ENCODE measurements at regions not wholly inside any gene's neighbourhood (a gene's known extent, or its start where the extent isn't known, plus 50 kb on each side); places are given as distances from the start of the nearest gene placed in this dataset.

DNA sequence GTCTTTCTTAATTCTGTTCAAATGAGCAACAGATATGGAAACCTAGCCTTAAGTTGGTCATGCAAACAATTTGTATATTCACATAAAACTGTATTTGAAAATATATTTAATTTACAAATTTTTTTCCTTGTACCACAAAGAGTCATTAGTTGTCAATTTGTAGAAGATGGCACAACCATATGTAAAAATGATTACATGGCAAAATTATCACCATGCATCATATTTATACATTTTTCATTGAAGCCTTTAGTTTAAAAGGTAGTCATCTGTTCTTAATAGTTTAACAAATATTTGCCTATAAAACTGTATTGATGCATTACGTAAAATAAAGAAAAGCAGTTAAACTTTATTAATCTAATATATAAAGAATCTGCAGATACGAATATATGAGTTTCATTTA lies 1306.8 kb upstream of the ADGRB3 start:
- Mint-ChIP-seq H3K27me3 (no peaks in the 10 kb centered on the region), H3K27ac (no peak overlapping the region), H3K36me3 (ENCODE audit: low read depth) (no peaks in the 10 kb centered on the region), H3K4me1 (no peaks in the 10 kb centered on the region), H3K9me3 (peaks cover 6% of the 10 kb centered on the region), H3K4me3 (no peak overlapping the region)
- intact Hi-C loops (cut with micrococcal nuclease) = no loop called here
- TF ChIP-seq, protein P1, sequence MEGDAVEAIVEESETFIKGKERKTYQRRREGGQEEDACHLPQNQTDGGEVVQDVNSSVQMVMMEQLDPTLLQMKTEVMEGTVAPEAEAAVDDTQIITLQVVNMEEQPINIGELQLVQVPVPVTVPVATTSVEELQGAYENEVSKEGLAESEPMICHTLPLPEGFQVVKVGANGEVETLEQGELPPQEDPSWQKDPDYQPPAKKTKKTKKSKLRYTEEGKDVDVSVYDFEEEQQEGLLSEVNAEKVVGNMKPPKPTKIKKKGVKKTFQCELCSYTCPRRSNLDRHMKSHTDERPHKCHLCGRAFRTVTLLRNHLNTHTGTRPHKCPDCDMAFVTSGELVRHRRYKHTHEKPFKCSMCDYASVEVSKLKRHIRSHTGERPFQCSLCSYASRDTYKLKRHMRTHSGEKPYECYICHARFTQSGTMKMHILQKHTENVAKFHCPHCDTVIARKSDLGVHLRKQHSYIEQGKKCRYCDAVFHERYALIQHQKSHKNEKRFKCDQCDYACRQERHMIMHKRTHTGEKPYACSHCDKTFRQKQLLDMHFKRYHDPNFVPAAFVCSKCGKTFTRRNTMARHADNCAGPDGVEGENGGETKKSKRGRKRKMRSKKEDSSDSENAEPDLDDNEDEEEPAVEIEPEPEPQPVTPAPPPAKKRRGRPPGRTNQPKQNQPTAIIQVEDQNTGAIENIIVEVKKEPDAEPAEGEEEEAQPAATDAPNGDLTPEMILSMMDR (IDR thresholded peaks at IDR 0.05) = no peak
- DNase-seq = no peak
- ATAC-seq (ENCODE audit: low read depth) = no peak
- POLR2A ChIA-PET = no interaction called here
- CTCF ChIA-PET = no interaction called here

DNA sequence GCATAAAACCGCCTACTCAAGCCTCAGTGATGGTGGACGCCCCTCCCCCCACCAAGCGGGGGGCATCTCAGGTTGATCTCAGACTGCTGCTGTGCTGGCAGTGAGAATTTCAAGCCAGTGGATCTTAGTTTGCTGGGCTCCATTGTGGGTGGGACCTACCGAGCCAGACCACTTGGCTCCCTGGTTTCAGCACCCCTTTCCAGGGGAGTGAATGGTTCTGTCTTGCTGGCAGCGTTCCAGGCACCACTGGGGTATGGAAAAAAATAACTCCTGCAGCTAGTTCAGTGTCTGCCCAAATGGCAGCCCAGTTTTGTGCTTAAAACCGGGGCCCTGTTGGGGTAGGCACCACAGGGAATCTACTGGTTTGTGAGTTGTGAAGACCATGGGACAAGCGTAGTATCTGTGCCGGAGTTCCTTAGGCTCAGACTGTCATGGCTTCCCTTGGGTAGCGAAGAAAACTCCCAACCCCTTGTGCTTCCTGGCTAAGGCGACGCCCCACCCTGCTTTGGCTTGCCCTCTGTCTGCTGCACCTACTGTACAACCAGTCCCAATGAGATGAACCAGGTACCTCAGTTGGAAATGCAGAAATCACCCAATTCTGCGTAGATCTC lies 1334.5 kb upstream of the ADGRB3 start:
- peaks cover 11% of the 10 kb centered on the region for H3K9me3 Mint-ChIP-seq
- intact Hi-C loops (cut with micrococcal nuclease) = no loop called here
- H3K36me3 Mint-ChIP-seq (ENCODE audit: low read depth) = no peaks in the 10 kb centered on the region
- H3K4me1 Mint-ChIP-seq = no peaks in the 10 kb centered on the region
- no peak overlapping the region for H3K27ac Mint-ChIP-seq
- H3K4me3 Mint-ChIP-seq = no peak overlapping the region
- DNase-seq (no peak), ATAC-seq (ENCODE audit: low read depth) (no peak)
- TF ChIP-seq, protein P1 (IDR thresholded peaks at IDR 0.05) = no peak
- H3K27me3 Mint-ChIP-seq = no peaks in the 10 kb centered on the region
- CTCF ChIA-PET = no interaction called here
- POLR2A ChIA-PET = no interaction called here

- H3K4me1 Mint-ChIP-seq = no peaks in the 10 kb centered on the region
- TF ChIP-seq, protein P1 (IDR thresholded peaks at IDR 0.05) = no peak
- intact Hi-C loops (cut with micrococcal nuclease) = no loop called here
Observed at GRCh38 chr6:67292169-67292568, 1342.9 kb upstream of the ADGRB3 start.

DNA sequence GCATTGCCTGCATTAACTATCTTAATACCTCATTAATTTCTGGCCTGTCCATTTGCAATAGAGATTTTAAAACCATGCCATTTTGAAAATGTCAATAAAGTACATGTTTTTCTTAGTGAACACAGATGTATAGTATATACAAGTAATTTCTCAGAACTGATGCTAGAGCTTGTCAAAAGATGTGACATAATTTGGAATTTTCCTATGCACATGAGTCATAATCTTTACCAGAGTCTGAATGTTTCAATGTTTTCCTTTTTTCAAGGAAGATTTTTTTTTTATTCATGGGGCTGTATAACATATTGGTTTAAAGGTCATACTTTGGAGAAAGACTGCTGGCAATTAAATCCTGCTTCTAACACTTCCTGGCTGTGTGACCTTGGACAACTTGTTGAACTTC lies 1347.5 kb upstream of the ADGRB3 start:
- TF ChIP-seq, protein P1 (IDR thresholded peaks at IDR 0.05) = no peak
- no peak for DNase-seq
- no peaks in the 10 kb centered on the region for H3K27me3 Mint-ChIP-seq
- ChIA-PET POLR2A (no interaction called here), CTCF (no interaction called here)
- no peaks in the 10 kb centered on the region for H3K4me1 Mint-ChIP-seq
- intact Hi-C loops (cut with micrococcal nuclease) = no loop called here
- no peaks in the 10 kb centered on the region for H3K36me3 Mint-ChIP-seq (ENCODE audit: low read depth)
- no peak overlapping the region for H3K4me3 Mint-ChIP-seq
- peaks cover 8% of the 10 kb centered on the region for H3K9me3 Mint-ChIP-seq
- ATAC-seq (ENCODE audit: low read depth) = no peak
- H3K27ac Mint-ChIP-seq = no peak overlapping the region

More at GRCh38 chr6:67292169-67292568, 1342.9 kb upstream of the ADGRB3 start:
- H3K4me3 Mint-ChIP-seq = no peak overlapping the region
- no peak overlapping the region for H3K27ac Mint-ChIP-seq
- H3K36me3 Mint-ChIP-seq (ENCODE audit: low read depth) = no peaks in the 10 kb centered on the region
- no peaks in the 10 kb centered on the region for H3K27me3 Mint-ChIP-seq
- ChIA-PET POLR2A (no interaction called here), CTCF (no interaction called here)
- ATAC-seq (ENCODE audit: low read depth) (no peak), DNase-seq (no peak)
- H3K9me3 Mint-ChIP-seq = peaks cover 5% of the 10 kb centered on the region

DNA sequence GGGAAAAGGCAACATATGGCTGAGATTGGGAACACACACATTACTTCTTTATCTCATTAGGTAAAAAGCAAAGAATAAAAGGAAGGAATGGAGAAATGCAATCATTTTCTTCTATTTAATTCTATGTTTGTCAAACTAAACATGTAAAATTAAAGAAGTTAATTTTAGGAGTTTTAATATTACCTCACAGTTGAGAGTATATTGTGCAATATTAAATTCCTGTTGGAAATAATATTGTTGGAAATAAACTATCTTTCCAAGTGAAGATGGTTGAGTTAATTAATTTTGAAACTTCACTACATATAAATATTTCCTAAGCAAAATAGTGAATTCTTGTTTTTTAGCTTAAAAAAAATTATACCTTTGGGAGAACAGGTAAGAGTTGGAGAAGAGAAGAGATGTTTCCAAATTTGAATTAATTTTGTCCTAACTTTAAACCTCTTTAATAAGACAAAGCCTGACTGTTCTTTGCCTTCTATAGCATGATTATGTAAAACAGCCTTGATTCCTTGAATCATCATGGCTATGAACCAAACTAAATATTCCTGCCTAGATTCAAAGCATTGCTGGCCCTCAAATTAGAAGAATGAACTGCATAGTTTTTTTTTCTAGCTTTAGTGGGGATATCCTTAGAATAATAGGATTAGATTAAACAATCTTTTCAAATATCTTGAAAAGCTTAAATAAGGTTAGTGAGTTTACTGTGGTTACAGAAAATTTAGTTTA lies 1349.1 kb upstream of the ADGRB3 start:
- Mint-ChIP-seq H3K4me3 (no peak overlapping the region), H3K27ac (no peak overlapping the region), H3K27me3 (no peaks in the 10 kb centered on the region), H3K9me3 (peaks cover 8% of the 10 kb centered on the region), H3K36me3 (ENCODE audit: low read depth) (no peaks in the 10 kb centered on the region), H3K4me1 (no peaks in the 10 kb centered on the region)
- ChIA-PET CTCF (no interaction called here), POLR2A (no interaction called here)
- DNase-seq (no peak), ATAC-seq (ENCODE audit: low read depth) (no peak)
- TF ChIP-seq, protein P1 (IDR thresholded peaks at IDR 0.05) = no peak
- intact Hi-C loops (cut with micrococcal nuclease) = no loop called here

Data from activated B cell treated with CpG ODN at 0.5 μM for 24 hours (primary cell).